Peyer's patch (tissue), 4 donors: ENCODE measurements at regions not wholly inside any gene's neighbourhood (a gene's known extent, or its start where the extent isn't known, plus 50 kb on each side); places are given as distances from the start of the nearest gene placed in this dataset.

Source experiments
- POLR2A ChIP-seq, 2 donors: fragments of 450-650 bp; IDR thresholded peaks; one replicate each; pipeline ENCODE4 v1.5.1; 2017; ENCODE audit warnings: antibody characterized with exemption in 2 of 2, mild to moderate bottlenecking in 2 of 2, moderate library complexity in 2 of 2
- TF ChIP-seq, protein P1 (sequence below), 6 experiments: fragments of 450-650 bp in 4 of 6; fragments of 200-600 bp in 2 of 6; sonication (generic) in 1 of 6; IDR thresholded peaks; one replicate each; pipeline ENCODE4 v1.5.1; 2017 to 2019; ENCODE audit warnings: antibody characterized with exemption in 6 of 6, mild to moderate bottlenecking in 3 of 6, moderate library complexity in 1 of 6

DNA sequence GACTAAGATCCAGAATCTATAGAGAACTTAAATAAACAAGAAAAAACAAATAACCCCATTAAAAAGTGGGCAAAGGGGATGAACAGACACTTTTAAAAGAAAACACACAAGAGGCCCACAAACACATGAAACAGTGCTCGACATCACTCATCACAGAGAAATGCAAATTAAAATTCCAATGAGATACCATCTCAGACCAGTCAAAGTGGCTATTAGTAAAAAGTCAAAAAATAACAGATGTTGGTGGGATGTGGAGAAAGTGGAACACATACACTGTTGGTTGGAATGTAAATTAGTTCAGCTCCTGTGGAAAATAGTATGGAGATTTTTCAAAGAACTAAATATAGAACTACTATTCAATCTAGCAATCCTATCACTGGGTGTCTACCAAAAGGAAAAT, 143.1 kb downstream of the IFI44 start:
- TF ChIP-seq, protein P1, sequence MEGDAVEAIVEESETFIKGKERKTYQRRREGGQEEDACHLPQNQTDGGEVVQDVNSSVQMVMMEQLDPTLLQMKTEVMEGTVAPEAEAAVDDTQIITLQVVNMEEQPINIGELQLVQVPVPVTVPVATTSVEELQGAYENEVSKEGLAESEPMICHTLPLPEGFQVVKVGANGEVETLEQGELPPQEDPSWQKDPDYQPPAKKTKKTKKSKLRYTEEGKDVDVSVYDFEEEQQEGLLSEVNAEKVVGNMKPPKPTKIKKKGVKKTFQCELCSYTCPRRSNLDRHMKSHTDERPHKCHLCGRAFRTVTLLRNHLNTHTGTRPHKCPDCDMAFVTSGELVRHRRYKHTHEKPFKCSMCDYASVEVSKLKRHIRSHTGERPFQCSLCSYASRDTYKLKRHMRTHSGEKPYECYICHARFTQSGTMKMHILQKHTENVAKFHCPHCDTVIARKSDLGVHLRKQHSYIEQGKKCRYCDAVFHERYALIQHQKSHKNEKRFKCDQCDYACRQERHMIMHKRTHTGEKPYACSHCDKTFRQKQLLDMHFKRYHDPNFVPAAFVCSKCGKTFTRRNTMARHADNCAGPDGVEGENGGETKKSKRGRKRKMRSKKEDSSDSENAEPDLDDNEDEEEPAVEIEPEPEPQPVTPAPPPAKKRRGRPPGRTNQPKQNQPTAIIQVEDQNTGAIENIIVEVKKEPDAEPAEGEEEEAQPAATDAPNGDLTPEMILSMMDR (IDR thresholded peaks at IDR 0.05), result no peak
- TF ChIP-seq POLR2A (IDR thresholded peaks at IDR 0.05), result no peak
